GM19239 (cell line): ENCODE measurements at regions not wholly inside any gene's neighbourhood (a gene's known extent, or its start where the extent isn't known, plus 50 kb on each side); places are given as distances from the start of the nearest gene placed in this dataset.

Experiments used
- DNase-seq: peaks from one replicate; pipeline ENCODE4 v3.0.0; 2011; ENCODE audit warnings: low spot score; ENCODE audit not compliant: insufficient read length
- FAIRE-seq: peaks from 2 replicates; lab custom pipeline; 2011; peaks lifted over from hg19 to GRCh38; lab: Jason Lieb, UNC

DNA sequence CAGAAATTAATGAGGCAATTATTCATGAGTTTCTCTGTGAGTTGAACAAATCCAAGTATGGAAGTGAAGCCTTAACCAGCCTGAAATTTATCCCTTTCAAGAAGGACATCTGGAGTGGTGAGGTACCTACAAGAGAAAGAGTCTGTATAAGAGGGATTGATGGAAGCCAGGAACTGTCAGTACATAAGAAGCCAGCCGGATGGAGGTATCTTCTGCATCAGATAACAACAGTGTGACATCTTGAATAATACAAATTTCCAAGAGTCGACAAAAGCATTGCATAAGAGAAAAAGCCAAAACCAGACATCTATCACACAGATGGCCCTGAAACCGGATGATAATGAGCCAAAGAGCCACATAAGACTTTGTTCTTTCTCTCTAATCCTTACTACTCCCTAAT is 781.2 kb downstream of the FLRT2 start:
- DNase-seq, result no peak
- FAIRE-seq, result no peak

GRCh38 chr14:86310611-86311010 is 780.7 kb downstream of the FLRT2 start:
- no peak for DNase-seq
- no peak for FAIRE-seq

- DNase-seq, result no peak
- FAIRE-seq, result no peak
Measured at GRCh38 chr14:86310148-86310547, 780.2 kb downstream of the FLRT2 start.

DNA sequence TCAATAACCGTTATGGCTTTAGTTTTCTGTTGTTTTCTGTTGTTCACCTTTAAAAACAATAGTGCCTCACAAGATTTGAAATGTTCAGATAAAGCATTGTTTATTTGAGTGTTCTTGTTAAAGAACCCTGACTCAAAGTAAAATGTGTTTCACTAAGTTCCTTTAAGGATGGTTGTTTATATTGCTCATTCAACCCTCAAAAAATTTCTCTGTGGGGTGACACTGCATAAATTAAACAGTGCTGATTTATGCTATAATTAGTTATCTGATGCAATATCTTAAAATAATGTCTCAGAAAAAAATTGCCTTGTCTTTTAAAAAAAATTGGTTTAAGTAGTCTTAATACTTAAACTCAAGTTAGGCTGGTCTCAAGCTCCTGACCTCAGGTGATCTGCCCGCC is 775.1 kb downstream of the FLRT2 start:
- FAIRE-seq, result no peak
- DNase-seq, result no peak

- no peak for FAIRE-seq
- DNase-seq, result no peak
Measured at GRCh38 chr14:86299994-86300393, 770.0 kb downstream of the FLRT2 start.

GRCh38 chr14:86296173-86296572 is 766.2 kb downstream of the FLRT2 start:
- DNase-seq (no peak), FAIRE-seq (no peak)

GRCh38 chr14:86288336-86288735 is 758.4 kb downstream of the FLRT2 start:
- FAIRE-seq (no peak), DNase-seq (no peak)

DNA sequence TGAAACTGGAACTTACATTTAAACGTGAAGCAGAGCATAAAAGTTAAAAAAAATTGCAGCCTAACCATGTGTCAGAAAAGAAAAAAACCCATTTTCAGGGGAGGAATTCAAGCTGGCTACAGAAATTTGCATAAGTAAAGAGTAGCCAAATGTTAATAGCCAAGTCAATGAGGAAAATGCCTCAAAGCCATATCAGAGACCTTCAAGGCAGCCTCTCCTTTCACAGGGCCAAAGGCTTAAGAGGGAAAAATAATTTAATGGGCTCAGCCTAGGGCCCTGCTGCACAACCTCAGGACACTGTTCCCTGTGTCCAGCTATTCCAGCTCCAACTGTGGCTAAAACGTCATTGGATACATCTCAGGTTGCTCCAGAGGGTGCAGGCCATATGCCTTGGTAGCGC is 749.5 kb downstream of the FLRT2 start:
- no peak for FAIRE-seq
- DNase-seq, result no peak

DNA sequence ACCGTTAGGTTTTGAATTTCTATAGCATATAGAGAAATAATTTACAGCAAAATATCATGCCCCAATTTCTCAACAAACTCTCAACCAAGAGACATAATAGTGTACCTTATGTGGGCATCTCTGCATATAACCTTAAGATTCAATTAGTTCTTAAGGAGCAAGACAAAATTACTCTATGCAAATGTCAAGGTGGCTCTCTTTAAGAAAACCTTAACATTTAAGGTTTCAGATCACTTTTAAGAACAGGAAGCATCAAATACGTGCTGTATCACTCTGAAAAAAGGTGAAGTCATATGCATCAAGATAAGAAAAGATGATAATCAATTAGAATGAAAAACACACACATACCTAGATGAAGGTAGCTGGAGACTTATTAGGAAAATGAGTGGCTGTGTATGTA is 728.0 kb downstream of the FLRT2 start:
- DNase-seq, result no peak
- FAIRE-seq, result no peak

- DNase-seq (no peak), FAIRE-seq (no peak)
Measured at GRCh38 chr14:86243158-86243557, 713.2 kb downstream of the FLRT2 start.

- no peak for DNase-seq
Measured at GRCh38 chr14:86237733-86238132, 707.8 kb downstream of the FLRT2 start.

DNA sequence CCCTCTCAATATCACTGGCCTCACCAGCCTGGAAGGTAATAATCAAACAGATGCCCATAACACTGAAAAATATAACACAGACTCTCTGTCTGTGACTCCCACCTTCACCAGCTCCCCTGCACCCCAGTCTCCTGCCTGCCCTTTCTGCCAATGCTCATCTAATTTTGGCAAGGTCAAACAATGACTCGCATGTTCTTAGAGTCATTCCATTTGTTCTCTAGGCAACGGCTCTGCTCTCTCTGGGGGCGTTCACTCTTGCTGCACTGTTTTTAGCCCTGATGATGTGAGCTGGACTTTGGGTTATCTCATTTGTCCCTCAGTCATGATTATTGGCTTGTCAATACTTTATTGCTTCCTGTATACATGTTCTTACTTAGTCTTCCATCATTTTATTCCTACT is 691.8 kb downstream of the FLRT2 start:
- no peak for DNase-seq

More at GRCh38 chr14:86237733-86238132, 707.8 kb downstream of the FLRT2 start:
- FAIRE-seq, result no peak

GRCh38 chr14:86221000-86221399 is 691.1 kb downstream of the FLRT2 start:
- no peak for DNase-seq
- no peak for FAIRE-seq

More for the DNA sequence above, 691.8 kb downstream of the FLRT2 start:
- no peak for FAIRE-seq

GRCh38 chr14:86217523-86217922 is 687.6 kb downstream of the FLRT2 start:
- FAIRE-seq (no peak), DNase-seq (no peak)

GRCh38 chr14:86203843-86204242 is 673.9 kb downstream of the FLRT2 start:
- no peak for FAIRE-seq

GRCh38 chr14:86196471-86196870 is 666.5 kb downstream of the FLRT2 start:
- FAIRE-seq, result no peak

More at GRCh38 chr14:86203843-86204242, 673.9 kb downstream of the FLRT2 start:
- no peak for DNase-seq

DNA sequence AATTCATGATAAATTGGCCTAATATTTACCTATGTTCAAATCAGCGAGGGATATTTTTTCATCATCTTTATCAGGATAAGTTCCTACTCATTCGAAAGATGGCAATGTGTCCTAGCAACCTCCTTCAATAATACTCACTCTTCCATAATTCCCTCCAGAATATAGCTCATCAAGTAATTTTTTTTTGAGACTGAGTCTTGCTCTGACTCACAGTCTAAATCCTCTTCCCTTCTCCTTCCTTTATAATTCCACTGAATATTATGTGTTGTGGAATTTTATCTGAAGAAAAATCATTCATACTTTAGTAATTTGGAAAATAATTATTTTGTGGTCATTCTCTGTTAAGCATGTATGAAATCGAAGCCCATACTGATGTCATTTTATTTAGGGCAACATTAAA is 663.8 kb downstream of the FLRT2 start:
- no peak for DNase-seq
- no peak for FAIRE-seq

More at GRCh38 chr14:86196471-86196870, 666.5 kb downstream of the FLRT2 start:
- DNase-seq, result no peak

- FAIRE-seq (no peak), DNase-seq (no peak)
Measured at GRCh38 chr14:86179980-86180379, 650.0 kb downstream of the FLRT2 start.

DNA sequence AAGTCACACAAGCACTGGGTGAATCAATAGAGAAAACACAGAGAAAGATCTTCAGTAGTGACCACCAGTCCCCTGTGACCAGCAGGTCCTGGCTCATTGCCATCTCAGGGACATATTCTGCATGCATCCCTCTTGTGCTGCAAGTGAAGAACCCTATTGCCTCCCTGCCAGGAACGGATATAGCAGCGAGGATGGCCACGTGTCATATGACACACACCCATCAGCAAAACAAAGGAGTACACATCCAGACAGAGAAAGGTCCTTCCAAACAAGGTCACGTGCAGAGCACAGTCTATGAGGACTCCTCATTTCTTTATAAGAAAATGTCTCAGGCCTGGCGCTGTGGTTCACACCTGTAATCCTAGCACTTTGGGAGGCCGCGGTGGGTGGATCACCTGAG is 638.4 kb downstream of the FLRT2 start:
- DNase-seq (no peak), FAIRE-seq (no peak)

GRCh38 chr14:86166541-86166940 is 636.6 kb downstream of the FLRT2 start:
- no peak for FAIRE-seq
- DNase-seq, result no peak

GRCh38 chr14:86153480-86153879 is 623.5 kb downstream of the FLRT2 start:
- no peak for DNase-seq
- no peak for FAIRE-seq

- FAIRE-seq (no peak), DNase-seq (no peak)
Measured at GRCh38 chr14:86143248-86143647, 613.3 kb downstream of the FLRT2 start.

DNA sequence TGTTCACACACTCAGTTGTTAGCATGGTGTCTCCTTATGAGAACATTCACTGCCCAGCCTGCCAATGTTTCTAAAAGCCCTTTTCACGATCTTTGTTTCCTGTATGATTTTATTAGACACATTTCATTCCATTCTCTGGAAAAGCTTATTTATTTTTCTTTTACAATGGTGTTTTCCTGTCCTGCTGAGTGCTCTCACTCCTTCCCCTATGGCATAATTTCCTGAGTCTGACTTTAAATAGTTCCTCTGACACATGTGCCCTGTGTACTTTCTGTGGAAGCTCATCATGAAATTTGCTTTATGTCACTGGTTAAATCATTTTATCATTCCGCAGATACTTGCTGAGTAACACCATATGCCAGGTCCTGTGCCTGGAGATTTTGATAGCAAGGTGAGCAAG is 612.0 kb downstream of the FLRT2 start:
- DNase-seq, result no peak
- FAIRE-seq, result no peak
